ENCODE measurements at regions not wholly inside any gene's neighbourhood (a gene's known extent, or its start where the extent isn't known, plus 50 kb on each side); places are given as distances from the start of the nearest gene placed in this dataset.
A peak's percentile ranks its signal among the peaks of the same experiment; 100 is the strongest.
"Not testable (repeated sequence)": the region's sequence is repeated elsewhere in the genome, so short reads cannot be mapped to it uniquely, and the experiment has no call there.

- DNase-seq (ENCODE audit: low read depth): no peak
Observed at GRCh38 chr10:9222917-9223316, 1168.4 kb downstream of the GATA3 start.

- no peak for DNase-seq (ENCODE audit: low read depth)
Observed at GRCh38 chr10:9227679-9228365, 1173.3 kb downstream of the GATA3 start.

- DNase-seq (ENCODE audit: low read depth): no peak
Observed at GRCh38 chr10:9228771-9229170, 1174.3 kb downstream of the GATA3 start.

- DNase-seq (ENCODE audit: low read depth): peak; percentile 9
Observed at GRCh38 chr10:9229702-9230244, 1175.3 kb downstream of the GATA3 start.

- DNase-seq (ENCODE audit: low read depth): no peak
Observed at GRCh38 chr10:9230625-9231024, 1176.1 kb downstream of the GATA3 start.

GRCh38 chr10:9234191-9234590 is 1179.7 kb downstream of the GATA3 start:
- DNase-seq (ENCODE audit: low read depth): no peak

- no peak for DNase-seq (ENCODE audit: low read depth)
Observed at GRCh38 chr10:9238041-9238440, 1183.6 kb downstream of the GATA3 start.

GRCh38 chr10:9239298-9239697 is 1184.8 kb downstream of the GATA3 start:
- DNase-seq (ENCODE audit: low read depth): no peak

- no peak for DNase-seq (ENCODE audit: low read depth)
Observed at GRCh38 chr10:9243941-9244411, 1189.5 kb downstream of the GATA3 start.

- no peak for DNase-seq (ENCODE audit: low read depth)
Observed at GRCh38 chr10:9244864-9245263, 1190.4 kb downstream of the GATA3 start.

- DNase-seq (ENCODE audit: low read depth): no peak
Observed at GRCh38 chr10:9253121-9253520, 1198.6 kb downstream of the GATA3 start.

- no peak for DNase-seq (ENCODE audit: low read depth)
Observed at GRCh38 chr10:9254353-9254752, 1199.9 kb downstream of the GATA3 start.

GRCh38 chr10:9260690-9261089 is 1206.2 kb downstream of the GATA3 start:
- DNase-seq (ENCODE audit: low read depth): no peak

- DNase-seq (ENCODE audit: low read depth): no peak
Observed at GRCh38 chr10:9262770-9263169, 1208.3 kb downstream of the GATA3 start.

GRCh38 chr10:9268176-9268575 is 1213.7 kb downstream of the GATA3 start:
- DNase-seq (ENCODE audit: low read depth): no peak

GRCh38 chr10:9273126-9273833 is 1218.8 kb downstream of the GATA3 start:
- DNase-seq (ENCODE audit: low read depth): not testable (repeated sequence)

GRCh38 chr10:9274206-9274755 is 1219.8 kb downstream of the GATA3 start:
- DNase-seq (ENCODE audit: low read depth): no peak

- no peak for DNase-seq (ENCODE audit: low read depth)
Observed at GRCh38 chr10:9275861-9276260, 1221.4 kb downstream of the GATA3 start.

GRCh38 chr10:9285690-9286089 is 1231.2 kb downstream of the GATA3 start:
- DNase-seq (ENCODE audit: low read depth): no peak

- no peak for DNase-seq (ENCODE audit: low read depth)
Observed at GRCh38 chr10:9289811-9290210, 1235.3 kb downstream of the GATA3 start.

- DNase-seq (ENCODE audit: low read depth): no peak
Observed at GRCh38 chr10:9291081-9291480, 1236.6 kb downstream of the GATA3 start.

- DNase-seq (ENCODE audit: low read depth): no peak
Observed at GRCh38 chr10:9294132-9294663, 1239.7 kb downstream of the GATA3 start.

GRCh38 chr10:9294865-9295264 is 1240.4 kb downstream of the GATA3 start:
- DNase-seq (ENCODE audit: low read depth): no peak

Measured in activated T-cell treated with anti-CD3 and anti-CD28 coated beads for 48 hours (primary cell).